Hematopoietic multipotent progenitor cell treated with erythropoietin and hydrocortisone succinate and interleukin-3 and kit ligand, for 4 days (in vitro differentiated cells): ENCODE measurements at regions not wholly inside any gene's neighbourhood (a gene's known extent, or its start where the extent isn't known, plus 50 kb on each side); places are given as distances from the start of the nearest gene placed in this dataset.
A peak's percentile ranks its signal among the peaks of the same experiment; 100 is the strongest.
"Not testable (repeated sequence)": the region's sequence is repeated elsewhere in the genome, so short reads cannot be mapped to it uniquely, and the experiment has no call there.

Experiments used
- DNase-seq: peaks from one replicate; pipeline ENCODE4 v3.0.0-alpha.2; 2015

DNA sequence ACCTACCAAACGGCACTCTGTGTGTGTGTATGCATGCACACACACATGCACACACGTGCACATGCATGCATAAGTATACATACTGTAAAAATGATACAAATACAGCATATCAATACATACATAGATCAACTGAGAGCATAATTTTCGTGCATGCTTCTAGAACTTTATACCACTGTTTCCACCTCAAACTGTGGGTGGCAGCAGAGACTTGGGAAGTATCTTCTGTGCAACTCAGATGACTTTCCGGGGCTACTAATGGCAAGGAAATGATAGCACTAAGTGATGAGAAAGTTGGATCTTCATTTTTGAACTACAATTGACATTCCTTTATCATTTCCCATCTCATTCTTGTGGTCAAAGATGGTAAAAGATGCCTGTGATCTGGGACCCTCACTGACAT lies 570.7 kb downstream of the REEP3 start:
- peak; percentile 29 for DNase-seq

GRCh38 chr10:64093304-64093703 lies 572.1 kb downstream of the REEP3 start:
- no peak for DNase-seq

DNA sequence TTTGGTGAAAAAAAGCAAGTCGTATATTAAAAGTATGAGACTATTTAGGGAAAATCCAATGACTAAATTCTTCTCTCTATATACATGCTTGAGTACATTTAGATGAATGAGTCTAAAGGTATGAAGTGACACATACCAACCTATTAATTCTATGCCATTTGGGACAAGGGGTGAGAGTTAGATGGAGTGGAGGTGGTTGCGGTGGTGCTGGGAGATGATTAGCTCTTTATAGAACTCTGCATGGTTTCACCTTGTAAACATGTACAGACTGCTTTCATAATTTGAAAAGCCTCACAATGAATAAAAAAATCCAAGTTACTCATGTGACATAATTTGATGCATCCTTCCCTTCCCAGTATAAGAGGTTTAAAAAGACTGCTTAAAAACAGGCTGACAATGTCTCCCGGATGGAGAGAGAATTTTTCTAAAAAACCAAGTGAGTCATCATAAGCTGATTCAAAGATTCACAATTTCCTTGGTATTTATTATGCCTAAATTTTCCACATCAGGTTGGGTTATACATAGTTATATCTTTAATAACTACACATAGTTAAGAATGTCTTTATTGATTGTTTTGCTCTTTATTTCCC lies 572.8 kb downstream of the REEP3 start:
- no peak for DNase-seq

- no peak for DNase-seq
Observed at GRCh38 chr10:64096941-64097340, 575.7 kb downstream of the REEP3 start.

DNA sequence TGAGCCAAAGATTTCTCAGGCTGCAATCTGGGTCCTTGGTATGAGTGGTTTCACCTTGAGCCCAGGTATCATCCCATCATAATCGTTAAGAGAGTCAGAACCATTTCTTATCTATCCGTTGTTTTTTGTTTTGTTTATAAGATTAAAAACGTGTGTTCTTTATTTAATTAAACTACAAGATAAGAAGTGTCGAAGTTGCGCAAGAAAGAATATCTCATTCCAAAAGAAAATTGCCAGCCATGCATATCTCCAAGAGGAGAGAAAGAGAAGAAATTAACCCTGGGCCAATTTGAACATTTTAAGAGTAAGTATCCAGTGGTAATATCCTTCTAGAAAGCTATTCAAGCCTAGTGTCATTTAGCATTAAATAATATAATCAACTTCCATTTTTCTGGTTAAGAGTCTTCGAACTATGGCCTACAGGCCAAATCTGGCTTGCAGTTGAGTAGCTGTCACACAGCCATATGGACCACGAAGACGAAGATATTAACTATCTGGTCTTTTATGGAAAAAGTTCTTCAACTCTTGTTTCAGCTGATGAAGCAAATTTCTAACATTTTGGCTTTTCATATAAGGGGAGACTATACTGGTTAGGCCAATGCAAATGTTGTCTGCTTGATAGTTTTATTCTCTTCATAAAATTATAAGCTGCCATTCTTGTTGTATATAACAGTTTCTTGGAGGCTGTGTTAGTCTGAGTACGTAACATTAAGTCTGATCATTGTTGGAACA lies 576.4 kb downstream of the REEP3 start:
- no peak for DNase-seq

DNA sequence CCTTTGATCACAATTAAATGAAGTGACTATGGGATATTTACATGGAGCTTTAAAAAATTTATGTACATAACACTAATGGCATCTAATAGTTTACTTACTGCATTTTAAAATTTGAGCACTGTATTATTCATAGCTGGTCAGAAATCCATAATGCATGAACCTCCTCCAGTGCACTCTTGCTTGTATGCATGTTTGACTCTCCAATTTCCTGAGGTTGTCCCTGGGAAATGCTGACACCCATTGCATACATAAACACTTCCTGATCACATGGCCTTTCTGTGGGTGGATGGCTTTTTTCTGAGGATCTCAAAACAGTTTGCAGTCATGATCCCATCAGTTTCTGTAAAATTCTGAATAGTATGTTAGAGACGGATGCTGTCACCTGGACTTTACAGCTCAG lies 577.8 kb downstream of the REEP3 start:
- no peak for DNase-seq

GRCh38 chr10:64101606-64102263 lies 580.5 kb downstream of the REEP3 start:
- DNase-seq: no peak

DNA sequence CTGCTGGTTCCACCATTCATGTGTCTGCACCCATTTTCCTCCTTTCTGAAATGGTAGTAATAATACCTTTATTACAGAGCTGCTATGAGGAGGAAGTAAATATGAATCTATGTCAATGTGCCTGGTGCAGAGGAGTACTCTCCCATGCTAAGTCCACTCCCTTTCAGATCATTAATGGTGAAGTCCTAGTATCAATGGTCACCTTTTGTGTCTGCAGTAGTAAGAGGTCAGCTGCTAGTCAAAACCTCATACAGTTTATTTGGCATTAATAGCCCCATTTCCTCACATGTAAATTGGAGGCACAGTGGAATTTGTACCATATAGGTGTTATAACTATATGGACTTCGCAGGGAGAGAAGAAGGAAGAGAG lies 581.0 kb downstream of the REEP3 start:
- DNase-seq: no peak

GRCh38 chr10:64102916-64103315 lies 581.7 kb downstream of the REEP3 start:
- DNase-seq: no peak

DNA sequence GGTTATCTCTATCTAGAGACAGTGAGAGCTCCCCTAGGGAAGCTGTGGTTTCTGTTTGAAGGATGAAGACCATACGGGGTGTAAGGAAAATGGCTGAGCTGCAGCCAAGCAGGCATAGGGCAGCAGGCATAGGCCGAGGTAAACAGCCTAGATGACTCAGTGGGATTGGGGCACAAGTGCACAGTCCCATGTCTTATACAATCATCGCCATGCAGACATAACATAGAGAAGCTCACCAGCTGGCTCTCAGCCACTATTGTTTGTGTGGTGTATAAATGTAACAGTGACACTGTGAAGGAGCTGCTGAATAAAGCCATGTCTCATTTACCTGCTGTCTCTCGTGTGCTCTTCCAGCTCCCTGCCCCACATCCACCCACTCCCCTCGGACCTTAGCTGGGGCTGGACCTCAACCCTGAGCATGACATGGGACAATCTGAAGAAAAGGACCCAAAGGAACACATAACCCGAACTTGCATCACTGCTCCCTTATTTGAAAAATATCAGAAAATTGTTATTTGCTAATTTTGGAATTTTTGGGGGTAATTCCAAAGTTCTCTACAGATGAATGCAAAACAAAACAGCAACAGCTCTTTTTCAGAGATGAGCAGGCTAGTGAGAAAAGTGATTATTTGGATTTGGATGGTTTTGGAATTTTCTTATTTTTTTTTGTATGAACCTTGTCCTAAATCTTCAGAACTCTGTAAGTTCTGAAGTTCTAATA lies 582.7 kb downstream of the REEP3 start:
- no peak for DNase-seq

DNA sequence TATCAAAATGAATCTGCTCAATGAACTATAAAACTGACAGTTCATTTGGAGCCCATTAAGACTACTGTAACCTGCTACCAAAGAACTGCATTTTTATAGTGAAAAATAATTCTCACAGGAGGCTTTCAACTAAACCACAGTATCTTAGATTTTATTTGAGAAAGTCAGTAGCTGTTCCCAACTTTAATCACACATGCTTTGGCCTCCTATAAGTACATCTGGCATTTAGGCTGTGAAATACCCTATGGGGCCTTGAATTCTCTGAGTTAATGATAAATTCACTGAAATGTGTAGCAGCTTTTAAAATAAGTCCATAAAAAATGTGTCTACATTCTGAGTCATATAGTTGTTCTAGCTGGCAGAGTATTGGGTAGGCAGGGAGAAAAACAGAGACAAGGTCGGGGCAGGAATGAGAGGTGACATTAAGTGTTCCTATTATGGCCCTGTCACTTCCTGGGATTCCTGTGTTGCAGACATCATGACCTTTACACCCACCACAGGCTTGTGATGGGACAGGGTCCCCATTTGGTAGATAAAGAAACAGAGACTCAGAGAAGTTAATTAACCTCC lies 588.8 kb downstream of the REEP3 start:
- DNase-seq: no peak

- DNase-seq: peak; percentile 20
Observed at GRCh38 chr10:64112701-64113355, 591.6 kb downstream of the REEP3 start.

DNA sequence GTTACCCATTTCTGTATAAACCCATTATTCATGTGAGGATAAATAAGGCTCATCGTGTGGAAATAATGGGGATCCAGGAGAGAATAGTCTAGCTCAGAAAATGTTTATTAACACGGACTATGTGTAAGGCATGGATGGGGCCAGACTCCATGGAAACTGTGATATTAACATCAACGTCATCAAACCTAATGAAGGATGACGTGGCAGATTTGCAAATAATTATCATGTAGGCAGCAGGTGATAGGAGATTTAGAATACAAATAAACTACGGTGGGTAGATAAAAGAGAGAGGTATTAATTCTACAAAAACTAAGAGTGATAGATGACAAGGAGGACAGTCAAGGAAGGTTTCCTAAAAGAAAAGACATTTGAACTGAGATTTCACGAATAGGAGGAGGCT lies 592.2 kb downstream of the REEP3 start:
- no peak for DNase-seq

GRCh38 chr10:64113792-64114191 lies 592.6 kb downstream of the REEP3 start:
- DNase-seq: peak; percentile 37

GRCh38 chr10:64115471-64115870 lies 594.3 kb downstream of the REEP3 start:
- no peak for DNase-seq

DNA sequence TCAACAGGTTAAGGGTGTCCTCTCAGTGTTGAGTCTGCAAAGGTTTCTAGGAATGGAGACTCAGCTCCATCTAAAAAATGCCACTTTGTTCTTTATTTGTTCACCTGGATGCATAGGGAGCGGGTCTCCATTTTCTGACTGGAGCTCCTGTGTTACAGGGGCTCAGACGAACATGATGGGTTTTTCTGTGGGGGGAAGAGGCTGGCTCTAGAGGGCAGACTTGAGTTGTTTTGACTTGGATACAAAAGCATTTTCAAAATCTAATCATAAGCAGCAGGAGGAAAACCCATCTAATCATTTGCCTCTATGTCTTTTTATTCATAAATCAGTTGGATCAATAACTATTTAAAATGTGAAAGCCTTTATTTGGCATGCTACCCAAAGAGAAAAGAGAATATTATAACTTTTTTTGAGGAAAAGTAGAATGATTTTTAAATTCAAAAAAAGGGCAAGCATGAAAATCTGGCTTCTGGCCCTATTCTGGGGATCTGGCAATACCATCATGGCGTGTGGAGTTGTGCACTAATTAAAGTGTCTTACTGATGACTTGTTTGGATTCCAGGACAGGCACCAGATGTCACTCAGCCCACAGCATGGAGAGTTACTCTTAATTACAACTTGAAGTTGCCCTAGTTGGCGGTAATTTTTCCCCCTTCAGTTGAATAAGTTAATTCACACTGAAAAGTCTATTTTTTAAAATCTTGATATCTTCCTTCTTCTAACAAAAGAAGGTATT lies 594.9 kb downstream of the REEP3 start:
- DNase-seq: peak; percentile 46

DNA sequence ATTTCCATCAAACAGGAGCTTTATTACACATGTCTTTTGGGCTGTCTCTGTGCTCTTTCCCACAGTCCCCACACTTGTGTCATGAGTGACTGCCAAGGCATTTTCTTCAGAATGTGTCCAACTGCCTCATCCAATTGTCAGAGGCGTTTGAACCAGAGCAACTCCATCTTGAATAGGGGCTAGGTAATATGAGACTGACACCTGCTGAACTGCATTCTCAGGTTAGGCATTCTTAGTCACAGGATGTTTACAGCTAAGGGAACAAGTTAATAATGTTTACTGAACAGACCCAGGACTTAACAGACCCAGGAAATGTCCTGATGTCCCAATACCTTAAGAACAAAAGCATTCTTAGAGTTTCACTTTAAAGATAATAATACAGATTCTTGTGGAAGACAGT lies 595.5 kb downstream of the REEP3 start:
- DNase-seq: no peak

- DNase-seq: no peak
Observed at GRCh38 chr10:64118736-64119135, 597.5 kb downstream of the REEP3 start.

DNA sequence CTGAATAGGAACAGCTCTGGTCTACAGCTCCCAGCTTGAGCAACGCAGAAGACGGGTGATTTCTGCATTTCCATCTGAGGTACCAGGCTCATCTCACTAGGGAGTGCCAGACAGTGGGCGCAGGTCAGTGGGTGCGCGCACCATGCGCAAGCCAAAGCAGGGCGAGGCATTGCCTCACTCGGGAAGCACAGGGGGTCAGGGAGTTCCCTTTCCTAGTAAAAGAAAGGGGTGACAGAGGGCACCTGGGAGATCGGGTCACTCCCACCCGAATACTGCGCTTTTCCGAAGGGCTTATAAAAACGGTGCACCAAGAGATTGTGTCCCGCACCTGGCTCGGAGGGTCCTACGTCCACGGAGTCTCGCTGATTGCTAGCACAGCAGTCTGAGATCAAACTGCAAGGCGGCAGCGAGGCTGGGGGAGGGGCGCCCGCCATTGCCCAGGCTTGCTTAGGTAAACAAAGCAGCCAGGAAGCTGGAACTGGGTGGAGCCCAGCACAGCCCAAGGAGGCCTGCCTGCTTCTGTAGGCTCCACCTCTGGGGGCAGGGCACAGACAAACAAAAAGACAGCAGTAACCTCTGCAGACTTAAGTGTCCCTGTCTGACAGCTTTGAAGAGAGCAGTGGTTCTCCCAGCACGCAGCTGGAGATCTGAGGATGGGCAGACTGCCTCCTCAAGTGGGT lies 599.2 kb downstream of the REEP3 start:
- not testable (repeated sequence) for DNase-seq

- no peak for DNase-seq
Observed at GRCh38 chr10:64130152-64130551, 609.0 kb downstream of the REEP3 start.

DNA sequence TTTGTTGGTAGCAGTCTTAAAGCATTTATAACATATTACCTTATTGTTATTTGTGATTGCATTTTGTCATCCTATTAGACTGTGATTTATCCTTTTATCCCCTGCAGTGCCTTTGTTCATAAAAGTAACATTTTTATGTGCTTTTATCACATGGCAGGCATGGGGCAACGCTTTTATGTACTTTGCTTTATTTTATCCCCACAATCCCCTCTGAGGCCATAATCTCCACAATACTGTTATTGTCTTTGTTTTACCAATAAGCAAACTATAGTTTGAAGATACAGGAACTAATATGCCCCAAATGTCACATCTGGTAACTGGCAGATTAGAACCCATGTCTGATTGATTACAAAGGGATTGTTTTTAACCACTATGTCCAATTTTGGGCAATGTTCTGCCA lies 613.5 kb downstream of the REEP3 start:
- DNase-seq: no peak

DNA sequence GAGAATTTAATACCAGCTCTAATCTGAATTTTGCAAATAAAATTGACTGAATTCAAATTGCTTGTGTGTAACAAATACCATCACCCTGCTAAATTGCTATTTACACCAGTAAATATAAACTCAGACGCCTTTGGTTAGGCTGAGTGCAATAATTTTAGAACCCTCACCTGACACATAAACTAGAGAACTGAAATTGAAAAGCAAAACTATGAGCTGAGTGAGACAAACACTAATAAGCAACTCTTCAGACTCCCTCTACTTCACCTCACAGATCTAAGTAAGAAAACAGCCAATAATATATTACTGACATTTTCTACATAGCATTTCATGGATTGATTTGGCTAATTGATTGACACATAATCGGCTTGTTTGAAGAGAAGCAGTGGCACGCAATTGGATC lies 621.2 kb downstream of the REEP3 start:
- no peak for DNase-seq
